Spleen (tissue), 11 donors: ENCODE measurements at regions not wholly inside any gene's neighbourhood (a gene's known extent, or its start where the extent isn't known, plus 50 kb on each side); places are given as distances from the start of the nearest gene placed in this dataset.
A peak's percentile ranks its signal among the peaks of the same experiment; 100 is the strongest.

ENCODE experiments used
- DNase-seq: peaks from one replicate; pipeline ENCODE4 v3.0.0-alpha.2; 2020
- H3K27ac ChIP-seq, 8 donors: fragments of 200-600 bp; sonication (generic) in 7 of 8; 1 replicate in 4 of 8; 2 replicates in 4 of 8; pipeline versions ENCODE4 v1.5.0 to v1.8.0; 2016 to 2021; ENCODE audit warnings: inconsistent platforms in 4 of 8, mild to moderate bottlenecking in 4 of 8, moderate library complexity in 1 of 8
- H3K27me3 ChIP-seq, 7 donors: fragments of 200-600 bp; sonication (generic) in 6 of 7; replicated peaks in 1 of 7; 1 replicate in 4 of 7; 2 replicates in 3 of 7; pipeline versions ENCODE4 v1.5.0 to v1.8.0; 2016 to 2021; ENCODE audit warnings: inconsistent platforms in 3 of 7, mild to moderate bottlenecking in 1 of 7
- H3K36me3 ChIP-seq, 6 donors: fragments of 200-600 bp; sonication (generic) in 5 of 6; 1 replicate in 4 of 6; 2 replicates in 2 of 6; pipeline versions ENCODE4 v1.5.0 to v1.8.0; 2016 to 2021; ENCODE audit warnings: inconsistent platforms in 2 of 6
- H3K4me1 ChIP-seq, 6 donors: fragments of 200-600 bp; sonication (generic) in 5 of 6; 1 replicate in 3 of 6; 2 replicates in 3 of 6; pipeline versions ENCODE4 v1.5.0 to v1.8.0; 2016 to 2021; ENCODE audit warnings: inconsistent platforms in 3 of 6
- H3K4me3 ChIP-seq, 8 donors: fragments of 200-600 bp; sonication (generic) in 7 of 8; 1 replicate in 4 of 8; 2 replicates in 4 of 8; pipeline versions ENCODE4 v1.5.0 to v1.8.0; 2016 to 2021; ENCODE audit warnings: inconsistent platforms in 4 of 8, mild to moderate bottlenecking in 4 of 8, moderate library complexity in 2 of 8
- H3K9me3 ChIP-seq, 8 donors: fragments of 200-600 bp; sonication (generic) in 7 of 8; 1 replicate in 4 of 8; 2 replicates in 4 of 8; pipeline versions ENCODE4 v1.5.0 to v1.8.0; 2016 to 2021; ENCODE audit warnings: inconsistent platforms in 4 of 8
- POLR2A ChIP-seq, 3 donors: fragments of 450-650 bp; IDR thresholded peaks; one replicate each; pipeline ENCODE4 v1.5.1; 2017; ENCODE audit warnings: antibody characterized with exemption in 3 of 3, mild to moderate bottlenecking in 1 of 3
- POLR2AphosphoS5 ChIP-seq, 3 donors: sonication (generic); formaldehyde crosslinking; IDR thresholded peaks; one replicate each; pipeline ENCODE4 v1.5.1; 2017; ENCODE audit warnings: antibody characterized with exemption in 3 of 3
- WGBS, 5 donors: extraction: QIAGEN DNeasy Blood & Tissue Kit in 3 of 5; methylation state at CpG; one replicate each; pipeline versions ENCODE4 v1.1.5 to v1.1.7; 2013 to 2018; 5-methylcytosine and 5-hydroxymethylcytosine counted together
- intact Hi-C: fragments of 100-400 bp; cut with DNase I; formaldehyde crosslinking; loops from one replicate; pipeline ENCODE4 v1.15.0; 2023; ENCODE audit warnings: low total_unique reads
- TF ChIP-seq, protein P1 (sequence below), 11 experiments: fragments of 200-600 bp in 7 of 11; fragments of 450-650 bp in 4 of 11; sonication (generic) in 4 of 11; IDR thresholded peaks in 8 of 11; conservative IDR thresholded peaks in 3 of 11; 1 replicate in 7 of 11; 2 replicates in 4 of 11; pipeline versions ENCODE4 v1.4.0 to v1.8.0; 2016 to 2021; ENCODE audit warnings: antibody characterized with exemption in 11 of 11, inconsistent platforms in 4 of 11, mild to moderate bottlenecking in 1 of 11
- donor health status: healthy with polysubstance abuse.
- donor health status: DM: no; HTN: no; CAD: no; lungs with moderate emphysema.
- donor health status: DM: no; HTN: no; CAD: no.
- donor health status: Bipolar disorder and iron deficiency.
- donor health status: healthy.
- donor health status: DM: no; HTN: no; CAD: no.
- donor health status: DM: yes; HTN: yes; CAD: no.

DNA sequence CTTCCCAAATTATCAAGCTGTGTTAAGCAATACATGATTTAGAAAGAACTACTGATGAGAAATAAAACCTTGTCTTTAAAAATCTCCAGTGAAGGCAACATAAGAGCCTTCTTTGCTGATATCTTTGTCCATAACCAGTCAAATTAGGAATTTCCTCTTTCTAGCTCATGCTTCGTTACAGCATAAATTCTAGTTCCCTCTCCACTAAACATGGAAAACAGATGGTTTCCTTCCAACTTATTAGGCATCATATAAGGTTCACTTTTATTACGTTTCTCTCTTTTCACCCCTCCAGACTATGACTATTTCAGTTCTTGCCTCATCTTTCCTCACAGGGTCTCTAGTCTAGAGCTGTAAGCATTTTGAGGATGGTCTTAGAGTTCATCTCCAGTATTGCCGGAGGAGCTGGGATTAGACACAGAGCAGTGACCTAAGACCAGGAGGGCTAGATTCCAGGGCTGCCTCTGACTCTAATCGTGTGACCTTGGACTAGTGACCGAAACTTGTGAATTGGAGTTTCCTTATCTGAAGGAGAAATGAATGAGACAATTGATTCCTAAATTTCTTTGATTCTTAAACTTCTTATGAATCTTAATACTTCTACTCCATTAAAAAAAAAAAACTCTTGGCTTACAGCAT lies 195.5 kb upstream of the APCDD1 start:
- peak overlapping the region in 2 of 8 donors; percentile 26 to 32 for H3K27ac ChIP-seq
- H3K27me3 ChIP-seq: no peaks in the 10 kb centered on the region
- peaks cover 0 to 11% (median 0%) of the 10 kb centered on the region in 6 donors for H3K4me1 ChIP-seq
- DNase-seq: no peak
- H3K4me3 ChIP-seq: no peak overlapping the region
- H3K9me3 ChIP-seq: peaks cover 0 to 3% (median 0%) of the 10 kb centered on the region in 8 donors
- WGBS, 5 donors: 42 to 62% (median 51%) methylated on average over 5 of the region's 5 CpGs
- H3K36me3 ChIP-seq: no peaks in the 10 kb centered on the region
- intact Hi-C loops: no loop called here
- no peak for TF ChIP-seq POLR2AphosphoS5 (IDR thresholded peaks at IDR 0.05)
- TF ChIP-seq, protein P1, sequence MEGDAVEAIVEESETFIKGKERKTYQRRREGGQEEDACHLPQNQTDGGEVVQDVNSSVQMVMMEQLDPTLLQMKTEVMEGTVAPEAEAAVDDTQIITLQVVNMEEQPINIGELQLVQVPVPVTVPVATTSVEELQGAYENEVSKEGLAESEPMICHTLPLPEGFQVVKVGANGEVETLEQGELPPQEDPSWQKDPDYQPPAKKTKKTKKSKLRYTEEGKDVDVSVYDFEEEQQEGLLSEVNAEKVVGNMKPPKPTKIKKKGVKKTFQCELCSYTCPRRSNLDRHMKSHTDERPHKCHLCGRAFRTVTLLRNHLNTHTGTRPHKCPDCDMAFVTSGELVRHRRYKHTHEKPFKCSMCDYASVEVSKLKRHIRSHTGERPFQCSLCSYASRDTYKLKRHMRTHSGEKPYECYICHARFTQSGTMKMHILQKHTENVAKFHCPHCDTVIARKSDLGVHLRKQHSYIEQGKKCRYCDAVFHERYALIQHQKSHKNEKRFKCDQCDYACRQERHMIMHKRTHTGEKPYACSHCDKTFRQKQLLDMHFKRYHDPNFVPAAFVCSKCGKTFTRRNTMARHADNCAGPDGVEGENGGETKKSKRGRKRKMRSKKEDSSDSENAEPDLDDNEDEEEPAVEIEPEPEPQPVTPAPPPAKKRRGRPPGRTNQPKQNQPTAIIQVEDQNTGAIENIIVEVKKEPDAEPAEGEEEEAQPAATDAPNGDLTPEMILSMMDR (IDR thresholded peaks at IDR 0.05 in 8 of 11, conservative IDR thresholded peaks at IDR 0.05 in 3 of 11): no peak
- TF ChIP-seq POLR2A (IDR thresholded peaks at IDR 0.05): no peak

DNA sequence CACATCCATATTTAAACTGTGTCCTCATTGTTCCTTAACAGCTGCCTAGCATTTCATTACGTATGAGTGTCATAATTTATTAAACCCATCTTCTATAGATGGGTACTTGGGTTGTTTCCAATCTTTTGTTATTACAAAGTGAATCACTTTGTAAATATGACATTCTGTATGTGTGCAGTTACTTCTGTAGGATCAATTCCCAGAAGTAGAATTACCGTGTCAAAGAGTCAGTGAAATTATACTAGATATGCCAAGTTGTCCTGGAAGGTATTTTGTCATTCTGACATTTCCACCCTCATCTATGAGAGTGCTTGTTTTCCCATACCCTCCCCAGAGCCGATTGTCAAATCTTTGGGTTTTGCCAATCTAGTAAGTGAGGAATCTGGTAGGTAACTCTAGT lies 194.5 kb upstream of the APCDD1 start:
- H3K4me3 ChIP-seq: no peak overlapping the region
- 85 to 96% (median 92%) methylated on average over 3 of the region's 3 CpGs for WGBS, 5 donors
- H3K27ac ChIP-seq: no peak overlapping the region
- no peaks in the 10 kb centered on the region for H3K27me3 ChIP-seq
- no peaks in the 10 kb centered on the region for H3K36me3 ChIP-seq
- TF ChIP-seq POLR2AphosphoS5 (IDR thresholded peaks at IDR 0.05) (no peak), POLR2A (IDR thresholded peaks at IDR 0.05) (no peak)
- TF ChIP-seq, protein P1 (IDR thresholded peaks at IDR 0.05 in 8 of 11, conservative IDR thresholded peaks at IDR 0.05 in 3 of 11): no peak
- peaks cover 0 to 3% (median 0%) of the 10 kb centered on the region in 8 donors for H3K9me3 ChIP-seq
- peaks cover 0 to 11% (median 0%) of the 10 kb centered on the region in 6 donors for H3K4me1 ChIP-seq
- intact Hi-C loops: no loop called here
- DNase-seq: no peak

DNA sequence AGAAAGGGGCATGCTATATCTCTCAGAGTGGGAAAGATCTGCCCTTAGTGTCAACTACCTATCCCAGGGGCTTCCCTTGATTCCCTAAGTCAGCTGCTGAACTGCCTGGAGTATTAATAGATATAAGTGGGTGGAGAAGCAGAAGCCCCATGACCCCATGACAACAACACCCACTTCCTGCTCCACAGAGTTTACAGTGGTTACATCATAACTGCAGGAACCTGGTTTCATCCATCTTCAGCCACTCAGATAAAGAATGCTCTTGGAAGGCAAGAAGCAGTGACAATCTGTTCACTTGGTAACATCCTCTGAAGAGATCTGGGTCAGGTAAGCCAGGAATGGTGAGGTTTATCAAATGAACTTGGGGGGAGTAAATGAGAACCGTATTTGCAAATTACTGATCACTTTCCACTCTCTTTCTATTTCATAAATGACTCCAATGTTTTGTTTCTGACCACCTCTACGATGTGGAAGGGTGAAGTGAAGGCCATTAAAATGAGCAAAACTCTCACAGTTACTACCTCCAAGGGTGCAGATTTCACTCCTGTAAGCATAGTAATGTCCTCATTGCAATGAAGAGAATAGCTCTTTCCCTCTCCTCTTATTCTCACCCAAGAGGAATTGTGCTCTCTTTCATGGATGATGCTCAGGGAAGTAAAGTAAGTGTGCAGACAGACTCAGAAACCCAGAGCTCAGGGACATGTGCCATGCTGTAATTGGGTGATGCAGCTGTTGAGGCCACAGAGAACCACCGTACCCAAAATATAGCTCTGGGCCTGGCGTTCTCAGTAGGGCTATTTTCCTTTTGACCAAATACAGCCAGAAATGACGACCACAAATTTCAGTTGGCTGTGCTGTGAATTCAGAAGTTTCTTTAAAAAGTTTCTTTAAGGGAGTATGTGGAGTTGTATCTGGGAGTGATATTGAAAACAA lies 192.8 kb upstream of the APCDD1 start:
- no peak overlapping the region for H3K27ac ChIP-seq
- H3K27me3 ChIP-seq: no peaks in the 10 kb centered on the region
- no peaks in the 10 kb centered on the region for H3K36me3 ChIP-seq
- no peak for DNase-seq
- peaks cover 0 to 15% (median 0%) of the 10 kb centered on the region in 6 donors for H3K4me1 ChIP-seq
- 80 to 89% (median 82%) methylated on average over 5 of the region's 5 CpGs for WGBS, 5 donors
- TF ChIP-seq POLR2A (IDR thresholded peaks at IDR 0.05): no peak
- TF ChIP-seq, protein P1 (IDR thresholded peaks at IDR 0.05 in 8 of 11, conservative IDR thresholded peaks at IDR 0.05 in 3 of 11): no peak
- TF ChIP-seq POLR2AphosphoS5 (IDR thresholded peaks at IDR 0.05): no peak
- peaks cover 0 to 3% (median 0%) of the 10 kb centered on the region in 8 donors for H3K9me3 ChIP-seq
- H3K4me3 ChIP-seq: no peak overlapping the region
- intact Hi-C loops: no loop called here

DNA sequence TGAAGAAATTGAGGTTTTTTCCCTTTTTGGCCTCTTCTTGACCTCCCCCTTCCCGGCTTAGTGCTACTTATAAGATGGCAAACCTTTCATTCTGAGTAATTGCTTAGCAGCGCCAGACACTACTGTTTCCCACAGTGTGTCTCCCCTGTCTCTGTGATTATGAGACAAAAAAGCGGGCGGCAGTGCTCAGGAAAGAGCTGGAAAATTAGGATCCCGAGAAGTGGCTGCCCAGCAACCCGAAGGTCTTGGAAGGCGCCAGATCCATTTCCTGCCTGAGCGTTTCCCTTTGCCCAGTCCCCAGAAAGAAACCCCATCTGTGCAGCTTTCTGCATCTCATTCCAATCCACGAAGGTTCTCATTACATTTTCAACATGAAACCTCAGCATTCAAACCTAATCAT lies 191.9 kb upstream of the APCDD1 start:
- TF ChIP-seq, protein P1 (IDR thresholded peaks at IDR 0.05 in 8 of 11, conservative IDR thresholded peaks at IDR 0.05 in 3 of 11): no peak
- Histone ChIP-seq H3K36me3 (no peaks in the 10 kb centered on the region), H3K27me3 (no peaks in the 10 kb centered on the region), H3K9me3 (peaks cover 0 to 3% (median 0%) of the 10 kb centered on the region in 8 donors), H3K4me1 (peaks cover 0 to 15% (median 0%) of the 10 kb centered on the region in 6 donors), H3K27ac (no peak overlapping the region), H3K4me3 (no peak overlapping the region)
- WGBS, 5 donors: 72 to 94% (median 82%) methylated on average over 9 of the region's 9 CpGs
- no peak for DNase-seq
- intact Hi-C loops: no loop called here
